Thyroid gland (tissue), 4 donors: ENCODE measurements at regions not wholly inside any gene's neighbourhood (a gene's known extent, or its start where the extent isn't known, plus 50 kb on each side); places are given as distances from the start of the nearest gene placed in this dataset.

Experiments
- POLR2A ChIP-seq, 2 donors: fragments of 450-650 bp; IDR thresholded peaks; one replicate each; pipeline ENCODE4 v1.6.1; 2017; ENCODE audit warnings: antibody characterized with exemption in 2 of 2, mild to moderate bottlenecking in 2 of 2, moderate library complexity in 1 of 2
- TF ChIP-seq, protein P1 (sequence below), 6 experiments: fragments of 200-600 bp in 3 of 6; fragments of 450-650 bp in 3 of 6; sonication (generic) in 3 of 6; IDR thresholded peaks; one replicate each; pipeline ENCODE4 v1.5.1; 2016 to 2019; ENCODE audit warnings: antibody characterized with exemption in 6 of 6, mild to moderate bottlenecking in 2 of 6, inconsistent platforms in 1 of 6, moderate library complexity in 1 of 6

DNA sequence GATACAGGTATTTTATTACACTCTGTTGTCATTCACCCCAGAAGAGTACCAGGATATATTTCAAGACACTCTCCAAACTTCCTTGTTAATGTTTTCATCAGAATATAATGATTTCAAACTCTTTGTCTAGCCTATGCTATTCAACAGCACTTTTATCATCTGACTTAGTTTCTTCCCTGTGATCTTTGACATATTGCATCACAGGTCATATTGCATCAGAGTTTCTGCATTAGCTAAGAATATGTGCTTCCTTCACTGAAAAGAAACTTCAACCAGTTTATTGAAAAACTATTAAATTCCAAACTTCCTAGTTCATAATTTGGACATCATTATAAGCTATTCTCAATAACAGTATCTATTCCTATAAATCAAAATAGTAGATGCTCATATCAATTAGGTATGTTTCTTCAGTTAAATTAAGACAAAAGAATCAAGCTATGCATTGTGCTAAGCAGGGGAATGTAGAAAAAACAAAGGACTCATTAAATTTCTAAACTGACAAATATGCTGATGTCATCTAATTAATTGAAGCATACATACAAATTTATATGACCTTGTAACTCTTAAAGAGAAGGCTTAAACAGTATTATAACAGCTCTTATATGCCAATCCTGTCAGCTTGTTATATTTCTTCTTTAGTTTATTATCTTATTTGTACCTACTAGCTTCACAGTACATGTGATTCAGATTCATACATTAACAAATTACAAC, 361.8 kb upstream of the LUZP2 start:
- TF ChIP-seq, protein P1, sequence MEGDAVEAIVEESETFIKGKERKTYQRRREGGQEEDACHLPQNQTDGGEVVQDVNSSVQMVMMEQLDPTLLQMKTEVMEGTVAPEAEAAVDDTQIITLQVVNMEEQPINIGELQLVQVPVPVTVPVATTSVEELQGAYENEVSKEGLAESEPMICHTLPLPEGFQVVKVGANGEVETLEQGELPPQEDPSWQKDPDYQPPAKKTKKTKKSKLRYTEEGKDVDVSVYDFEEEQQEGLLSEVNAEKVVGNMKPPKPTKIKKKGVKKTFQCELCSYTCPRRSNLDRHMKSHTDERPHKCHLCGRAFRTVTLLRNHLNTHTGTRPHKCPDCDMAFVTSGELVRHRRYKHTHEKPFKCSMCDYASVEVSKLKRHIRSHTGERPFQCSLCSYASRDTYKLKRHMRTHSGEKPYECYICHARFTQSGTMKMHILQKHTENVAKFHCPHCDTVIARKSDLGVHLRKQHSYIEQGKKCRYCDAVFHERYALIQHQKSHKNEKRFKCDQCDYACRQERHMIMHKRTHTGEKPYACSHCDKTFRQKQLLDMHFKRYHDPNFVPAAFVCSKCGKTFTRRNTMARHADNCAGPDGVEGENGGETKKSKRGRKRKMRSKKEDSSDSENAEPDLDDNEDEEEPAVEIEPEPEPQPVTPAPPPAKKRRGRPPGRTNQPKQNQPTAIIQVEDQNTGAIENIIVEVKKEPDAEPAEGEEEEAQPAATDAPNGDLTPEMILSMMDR (IDR thresholded peaks at IDR 0.05): no peak
- no peak for TF ChIP-seq POLR2A (IDR thresholded peaks at IDR 0.05)
